ENCODE measurements at regions not wholly inside any gene's neighbourhood (a gene's known extent, or its start where the extent isn't known, plus 50 kb on each side); places are given as distances from the start of the nearest gene placed in this dataset.
"Not testable (repeated sequence)": the region's sequence is repeated elsewhere in the genome, so short reads cannot be mapped to it uniquely, and the experiment has no call there.

DNA sequence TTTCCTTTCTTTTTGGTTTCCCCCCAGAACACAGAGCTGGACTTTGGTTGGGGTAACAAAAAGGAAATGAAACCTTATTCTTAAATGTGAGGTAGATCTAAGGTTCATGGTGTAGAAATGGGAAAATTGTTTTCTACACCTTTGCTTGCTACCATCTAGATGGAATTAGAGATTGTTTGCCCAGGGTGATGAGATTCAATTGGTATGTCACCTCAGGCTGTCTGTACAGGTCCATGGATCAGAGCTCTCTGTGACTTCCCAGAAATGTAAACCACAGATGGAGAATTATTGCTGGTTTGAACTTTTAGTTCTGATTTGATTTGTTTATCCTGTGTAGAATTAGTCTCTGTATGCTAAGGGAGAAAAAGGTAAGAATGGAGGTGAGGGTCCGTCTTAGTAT lies 146.7 kb downstream of the PCDH7 start:
- H3K4me3 ChIP-seq (replicated peaks; ENCODE audit: low read depth, low read length) = no peak overlapping the region
- TF ChIP-seq CTCF (IDR thresholded peaks at IDR 0.05; ENCODE audit: low read depth, low read length, missing control alignments) = no peak
- DNase-seq (ENCODE audit: extremely low read depth, low read depth) = no peak

- no peak for DNase-seq (ENCODE audit: extremely low read depth, low read depth)
- H3K4me3 ChIP-seq (replicated peaks; ENCODE audit: low read depth, low read length) = no peak overlapping the region
- no peak for TF ChIP-seq CTCF (IDR thresholded peaks at IDR 0.05; ENCODE audit: low read depth, low read length, missing control alignments)
These were observed 147.3 kb downstream of the PCDH7 start for GRCh38 chr4:30867427-30867826.

DNA sequence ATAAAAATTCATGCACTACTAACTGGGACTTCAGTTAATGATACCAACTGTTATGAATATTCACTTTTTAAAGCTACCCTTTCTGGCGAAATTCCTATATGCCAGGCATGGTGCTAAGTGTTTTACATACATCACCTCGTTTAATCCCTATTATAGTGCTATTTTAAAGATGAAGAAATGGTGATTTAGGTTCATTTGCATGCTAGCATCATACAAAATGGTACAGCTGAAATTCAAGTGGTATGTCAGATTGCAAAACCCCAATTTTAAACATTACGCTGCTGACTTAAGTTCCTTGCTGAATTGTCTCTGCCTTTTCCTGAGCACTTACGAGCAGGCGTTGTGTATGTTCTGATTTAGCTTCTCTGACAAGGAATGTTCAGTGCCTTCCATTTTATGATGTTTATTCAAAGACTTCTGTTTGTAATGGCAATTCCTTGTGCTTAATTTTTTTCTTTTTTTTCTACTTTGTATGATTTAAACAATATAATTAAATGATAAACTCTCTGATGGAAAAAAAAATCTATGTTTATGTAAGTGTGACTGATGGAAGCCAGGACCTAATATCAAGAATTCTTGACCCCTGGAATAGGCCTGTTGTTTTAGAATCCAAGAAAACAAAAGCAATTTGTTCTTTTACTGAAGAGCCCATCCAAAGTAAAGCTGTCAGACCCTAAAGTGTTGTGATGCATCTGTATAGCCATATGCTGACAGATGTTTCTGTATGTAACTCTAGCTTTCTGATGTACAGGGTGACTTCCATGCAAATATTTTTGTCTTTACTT lies 148.1 kb downstream of the PCDH7 start:
- TF ChIP-seq CTCF (IDR thresholded peaks at IDR 0.05; ENCODE audit: low read depth, low read length, missing control alignments) = no peak
- DNase-seq (ENCODE audit: extremely low read depth, low read depth) = no peak
- no peak overlapping the region for H3K4me3 ChIP-seq (replicated peaks; ENCODE audit: low read depth, low read length)

GRCh38 chr4:30869387-30869786 lies 149.2 kb downstream of the PCDH7 start:
- not testable (repeated sequence) for DNase-seq (ENCODE audit: extremely low read depth, low read depth); H3K4me3 ChIP-seq (replicated peaks; ENCODE audit: low read depth, low read length)

GRCh38 chr4:30870513-30870912 lies 150.3 kb downstream of the PCDH7 start:
- TF ChIP-seq CTCF (IDR thresholded peaks at IDR 0.05; ENCODE audit: low read depth, low read length, missing control alignments) = no peak
- H3K4me3 ChIP-seq (replicated peaks; ENCODE audit: low read depth, low read length) = no peak overlapping the region
- DNase-seq (ENCODE audit: extremely low read depth, low read depth) = no peak

DNA sequence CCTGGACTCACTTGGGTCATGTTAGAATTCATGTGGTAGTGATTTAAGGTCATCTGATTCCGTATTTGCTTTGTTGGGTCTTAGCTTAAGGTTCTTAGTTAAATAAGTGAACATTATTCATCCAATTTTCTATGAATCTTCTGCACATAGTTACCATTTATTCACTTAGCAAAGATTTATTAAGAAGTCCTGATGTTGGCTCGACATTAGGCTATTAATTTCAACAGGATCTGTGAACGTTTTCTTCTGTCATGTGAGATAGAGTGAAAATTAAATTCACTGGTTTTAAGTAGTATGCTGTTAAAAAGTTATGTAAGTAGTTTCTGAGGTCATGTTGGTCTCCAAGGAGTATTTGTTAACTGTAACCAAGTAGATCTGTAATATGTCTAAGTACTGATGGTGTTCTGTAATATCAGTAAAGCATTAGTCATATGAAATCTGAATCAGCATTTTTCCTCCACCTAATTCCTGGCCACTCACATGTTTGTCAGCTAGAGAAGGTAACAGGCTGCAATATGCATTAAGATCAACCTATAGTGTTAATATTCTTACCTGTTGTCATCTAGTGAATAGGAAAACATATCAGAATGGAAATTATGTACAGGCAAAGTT lies 155.6 kb downstream of the PCDH7 start:
- no peak overlapping the region for H3K4me3 ChIP-seq (replicated peaks; ENCODE audit: low read depth, low read length)
- no peak for DNase-seq (ENCODE audit: extremely low read depth, low read depth)
- TF ChIP-seq CTCF (IDR thresholded peaks at IDR 0.05; ENCODE audit: low read depth, low read length, missing control alignments) = no peak

- TF ChIP-seq CTCF (IDR thresholded peaks at IDR 0.05; ENCODE audit: low read depth, low read length, missing control alignments) = no peak
- no peak overlapping the region for H3K4me3 ChIP-seq (replicated peaks; ENCODE audit: low read depth, low read length)
- no peak for DNase-seq (ENCODE audit: extremely low read depth, low read depth)
These were observed 159.9 kb downstream of the PCDH7 start for GRCh38 chr4:30879855-30880598.

All from HFF-Myc (cell line).